Mucosa of gallbladder (tissue), 1 donor: ENCODE measurements at regions not wholly inside any gene's neighbourhood (a gene's known extent, or its start where the extent isn't known, plus 50 kb on each side); places are given as distances from the start of the nearest gene placed in this dataset.

ENCODE experiments used
- DNase-seq: peaks from one replicate; pipeline ENCODE4 v3.0.0-alpha.2; 2020; ENCODE audit warnings: low spot score
- donor health status: DM: no; HTN: no; CAD: no.

- no peak for DNase-seq
These were observed 1029.1 kb upstream of the MANEA start for GRCh38 chr6:94548201-94548600.

GRCh38 chr6:94535798-94536197 is 1041.5 kb upstream of the MANEA start:
- DNase-seq: no peak

- no peak for DNase-seq
These were observed 1065.7 kb upstream of the MANEA start for GRCh38 chr6:94511502-94512088.

GRCh38 chr6:94510877-94511276 is 1066.5 kb upstream of the MANEA start:
- DNase-seq: no peak

GRCh38 chr6:94501516-94501915 is 1075.8 kb upstream of the MANEA start:
- DNase-seq: no peak

GRCh38 chr6:94498099-94498498 is 1078.7 kb upstream of the EPHA7 start:
- DNase-seq: no peak

GRCh38 chr6:94494500-94494899 is 1075.1 kb upstream of the EPHA7 start:
- DNase-seq: no peak

GRCh38 chr6:94487371-94487770 is 1068.0 kb upstream of the EPHA7 start:
- DNase-seq: no peak

- no peak for DNase-seq
These were observed 1059.0 kb upstream of the EPHA7 start for GRCh38 chr6:94478133-94479005.

- no peak for DNase-seq
These were observed 1049.5 kb upstream of the EPHA7 start for GRCh38 chr6:94468830-94469229.

GRCh38 chr6:94464018-94464510 is 1044.7 kb upstream of the EPHA7 start:
- no peak for DNase-seq

- DNase-seq: no peak
These were observed 1043.9 kb upstream of the EPHA7 start for GRCh38 chr6:94463306-94463705.

GRCh38 chr6:94462231-94462630 is 1042.9 kb upstream of the EPHA7 start:
- DNase-seq: no peak

GRCh38 chr6:94456266-94456665 is 1036.9 kb upstream of the EPHA7 start:
- DNase-seq: no peak

- DNase-seq: no peak
These were observed 1034.9 kb upstream of the EPHA7 start for GRCh38 chr6:94454231-94454630.

GRCh38 chr6:94446120-94446519 is 1026.8 kb upstream of the EPHA7 start:
- no peak for DNase-seq

- no peak for DNase-seq
These were observed 1024.3 kb upstream of the EPHA7 start for GRCh38 chr6:94443701-94444100.

- DNase-seq: no peak
These were observed 1005.3 kb upstream of the EPHA7 start for GRCh38 chr6:94424692-94425091.

- no peak for DNase-seq
These were observed 998.0 kb upstream of the EPHA7 start for GRCh38 chr6:94417363-94417762.

- no peak for DNase-seq
These were observed 994.7 kb upstream of the EPHA7 start for GRCh38 chr6:94414041-94414440.

GRCh38 chr6:94401311-94401710 is 982.0 kb upstream of the EPHA7 start:
- no peak for DNase-seq

GRCh38 chr6:94394822-94395221 is 975.5 kb upstream of the EPHA7 start:
- DNase-seq: no peak

- DNase-seq: no peak
These were observed 969.9 kb upstream of the EPHA7 start for GRCh38 chr6:94389218-94389617.
